A549 (cell line): ENCODE measurements at regions not wholly inside any gene's neighbourhood (a gene's known extent, or its start where the extent isn't known, plus 50 kb on each side); places are given as distances from the start of the nearest gene placed in this dataset.

Experiments used
- ATAC-seq, 2 experiments: fragments of 200-7000 bp in 1 of 2; fragments of >200 bp in 1 of 2; cut with Nextera tagmentation in 1 of 2; cut with Tn5 transposase in 1 of 2; 3 replicates each; pipeline versions ENCODE4 v1.8.0 to v1.9.1; 2018 to 2020; ENCODE audit warnings: mild to moderate bottlenecking in 1 of 2, moderate library complexity in 1 of 2
- CTCF ChIA-PET: fragments of 300-600 bp; sonication (Branson Sonifier 250); formaldehyde crosslinking; extraction: SDS; loops from one replicate; lab custom pipeline; 2021; ENCODE audit warnings: antibody characterized with exemption, inconsistent platforms; lab: Yijun Ruan, JAX
- POLR2A ChIA-PET: fragments of 350-600 bp; formaldehyde crosslinking; extraction: SDS; loops from one replicate; lab custom pipeline; 2021; ENCODE audit warnings: antibody characterized with exemption, inconsistent platforms; lab: Yijun Ruan, JAX
- DNase-seq, 2 experiments: peaks; one replicate each; pipeline versions ENCODE4 v3.0.0 to v3.0.0-alpha.2; 2011 to 2016; ENCODE audit warnings: low read depth in 1 of 2, low spot score in 1 of 2
- FAIRE-seq: peaks from 2 replicates; lab custom pipeline; 2011; peaks lifted over from hg19 to GRCh38; lab: Jason Lieb, UNC
- H3K27ac ChIP-seq, 2 experiments: fragments of >200 bp; sonication (Bioruptor Twin); formaldehyde crosslinking; 3 replicates each; pipeline ENCODE4 v1.5.1; 2016 to 2017
- H3K4me1 ChIP-seq: fragments of >200 bp; sonication (Bioruptor Twin); formaldehyde crosslinking; 3 replicates; pipeline ENCODE4 v1.6.1; 2016
- H3K4me2 ChIP-seq: fragments of >200 bp; sonication (Bioruptor Twin); formaldehyde crosslinking; 3 replicates; pipeline ENCODE4 v1.6.1; 2016
- H3K4me3 ChIP-seq: fragments of >200 bp; sonication (Bioruptor Twin); formaldehyde crosslinking; 3 replicates; pipeline ENCODE4 v1.5.1; 2016
- H3K9me3 ChIP-seq: fragments of >200 bp; sonication (Bioruptor Twin); formaldehyde crosslinking; 3 replicates; pipeline ENCODE4 v1.6.1; 2016
- CBX2 ChIP-seq: fragments of 200-600 bp; sonication (generic); IDR thresholded peaks from 2 replicates; pipeline ENCODE4 v1.6.1; 2016; ENCODE audit warnings: low read depth, mild to moderate bottlenecking, borderline replicate concordance
- CEBPB ChIP-seq, 2 experiments: fragments of >200 bp in 1 of 2; sonication (Bioruptor Twin) in 1 of 2; formaldehyde crosslinking in 1 of 2; IDR thresholded peaks; 2 replicates each; pipeline ENCODE4 v1.6.1; 2012 to 2016
- CHD2 ChIP-seq: fragments of 150-350 bp; IDR thresholded peaks from 2 replicates; pipeline ENCODE4 v1.6.1; 2014; ENCODE audit warnings: low read length; ENCODE audit not compliant: partially characterized antibody
- CHD4 ChIP-seq: fragments of 200-600 bp; sonication (generic); IDR thresholded peaks from 2 replicates; pipeline ENCODE4 v1.6.1; 2016; ENCODE audit warnings: antibody characterized with exemption, mild to moderate bottlenecking, borderline replicate concordance
- EHF ChIP-seq: fragments of 250-450 bp; sonication (Bioruptor Pico); IDR thresholded peaks from 2 replicates; pipeline ENCODE4 v1.5.0; 2020; ENCODE audit warnings: mild to moderate bottlenecking
- ESRRA ChIP-seq: fragments of 150-350 bp; IDR thresholded peaks from 2 replicates; pipeline ENCODE4 v1.6.1; 2014; ENCODE audit warnings: mild to moderate bottlenecking, low read length, borderline replicate concordance
- GATA3 ChIP-seq: IDR thresholded peaks from 2 replicates; pipeline ENCODE4 v1.6.1; 2012; ENCODE audit warnings: borderline replicate concordance
- HDAC2 ChIP-seq: fragments of 200-600 bp; sonication (generic); IDR thresholded peaks from 2 replicates; pipeline ENCODE4 v1.6.1; 2016
- JUN ChIP-seq, 2 experiments: fragments of >200 bp; sonication (Bioruptor Twin); formaldehyde crosslinking; IDR thresholded peaks; 2 replicates in 1 of 2; 3 replicates in 1 of 2; pipeline ENCODE4 v1.6.1; 2016 to 2017
- JUNB ChIP-seq: fragments of >200 bp; sonication (Bioruptor Twin); formaldehyde crosslinking; IDR thresholded peaks from 2 replicates; pipeline ENCODE4 v1.6.1; 2016
- KDM1A ChIP-seq: fragments of 200-600 bp; sonication (generic); IDR thresholded peaks from 2 replicates; pipeline ENCODE4 v1.6.1; 2016; ENCODE audit warnings: low read depth, mild to moderate bottlenecking
- MAFK ChIP-seq: fragments of 450-650 bp; IDR thresholded peaks from 2 replicates; pipeline ENCODE4 v1.6.1; 2014; ENCODE audit not compliant: partially characterized antibody
- MAZ ChIP-seq: fragments of 150-350 bp; IDR thresholded peaks from 2 replicates; pipeline ENCODE4 v1.6.1; 2014; ENCODE audit warnings: antibody characterized with exemption, low read depth, low read length, borderline replicate concordance
- MYC ChIP-seq: IDR thresholded peaks from 2 replicates; pipeline ENCODE4 v1.6.1; 2012; ENCODE audit warnings: mild to moderate bottlenecking, inconsistent platforms, low read length, improper control_type of control experiment, borderline replicate concordance
- NFE2L2 ChIP-seq: fragments of 150-350 bp; conservative IDR thresholded peaks from 2 replicates; pipeline ENCODE4 v1.6.1; 2014; ENCODE audit warnings: low read length
- PHF8 ChIP-seq: fragments of 200-600 bp; sonication (generic); IDR thresholded peaks from 2 replicates; pipeline ENCODE4 v1.6.1; 2016; ENCODE audit warnings: low read depth, mild to moderate bottlenecking, antibody characterized with exemption, moderate library complexity, borderline replicate concordance
- SREBF2 ChIP-seq: fragments of 450-650 bp; IDR thresholded peaks from 2 replicates; pipeline ENCODE4 v1.6.1; 2014; ENCODE audit warnings: mild to moderate bottlenecking, moderate library complexity
- TFCP2L1 ChIP-seq: fragments of 250-450 bp; sonication (Bioruptor Pico); IDR thresholded peaks from 2 replicates; pipeline ENCODE4 v1.5.0; 2021; ENCODE audit warnings: mild to moderate bottlenecking
- ZNF302 ChIP-seq: fragments of 250-450 bp; sonication (Bioruptor Pico); IDR thresholded peaks from 2 replicates; pipeline ENCODE4 v1.9.0; 2021; ENCODE audit warnings: inconsistent platforms, mild to moderate bottlenecking, moderate library complexity
- ZSCAN20 ChIP-seq: fragments of 250-450 bp; sonication (Bioruptor Pico); IDR thresholded peaks from 2 replicates; pipeline ENCODE4 v1.8.0; 2022; ENCODE audit warnings: mild to moderate bottlenecking, moderate library complexity
- WGBS: methylation state at CpG from one replicate; pipeline ENCODE4 v1.1.6; 2017; ENCODE audit errors: missing lambda C conversion rate; 5-methylcytosine and 5-hydroxymethylcytosine counted together
- TF ChIP-seq, protein P1 (sequence below): fragments of 200-600 bp; sonication (generic); IDR thresholded peaks from 2 replicates; pipeline ENCODE4 v1.6.1; 2016; ENCODE audit warnings: antibody characterized with exemption, mild to moderate bottlenecking, moderate library complexity
- TF ChIP-seq, protein P2 (sequence below): IDR thresholded peaks from 2 replicates; pipeline ENCODE4 v1.6.1; 2012
- TF ChIP-seq, protein P3 (sequence below): fragments of 250-450 bp; sonication (Bioruptor Pico); IDR thresholded peaks from 2 replicates; pipeline ENCODE4 v1.5.0; 2020; ENCODE audit warnings: low read depth, mild to moderate bottlenecking, moderate library complexity
- TF ChIP-seq, protein P4 (sequence below): fragments of 450-650 bp; IDR thresholded peaks from 2 replicates; pipeline ENCODE4 v1.6.1; 2014; ENCODE audit warnings: antibody characterized with exemption

DNA sequence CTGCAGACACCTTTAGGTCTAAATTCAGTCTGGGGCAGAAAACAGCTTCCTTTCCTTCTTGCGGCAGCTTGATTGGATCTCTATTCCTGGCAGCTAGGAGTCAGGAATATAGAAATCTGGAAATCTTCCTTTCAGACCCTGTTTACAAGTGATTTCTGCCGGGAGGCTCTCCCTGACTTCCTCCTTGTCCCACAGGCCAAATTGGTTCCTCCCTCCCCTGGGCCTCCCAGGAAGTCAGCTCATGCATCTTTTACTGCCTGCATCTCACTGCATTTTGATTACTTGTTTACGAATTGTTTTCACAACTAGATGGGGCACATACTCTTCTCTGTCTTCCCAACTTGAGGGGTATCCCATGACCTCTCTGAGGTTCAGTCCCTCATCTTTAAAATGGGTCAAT, 206.3 kb downstream of the MAF start:
- POLR2A ChIA-PET = no interaction called here
- Histone ChIP-seq H3K27ac (no peak overlapping the region), H3K4me1 (no peaks in the 10 kb centered on the region), H3K9me3 (no peaks in the 10 kb centered on the region)
- no peak for ATAC-seq
- TF ChIP-seq TFCP2L1 (CRISPR knock-in tag) (no peak), MAZ (no peak), CHD2 (no peak), GATA3 (no peak), SREBF2 (no peak), ESRRA (no peak), PHF8 (no peak)
- TF ChIP-seq, protein P1, sequence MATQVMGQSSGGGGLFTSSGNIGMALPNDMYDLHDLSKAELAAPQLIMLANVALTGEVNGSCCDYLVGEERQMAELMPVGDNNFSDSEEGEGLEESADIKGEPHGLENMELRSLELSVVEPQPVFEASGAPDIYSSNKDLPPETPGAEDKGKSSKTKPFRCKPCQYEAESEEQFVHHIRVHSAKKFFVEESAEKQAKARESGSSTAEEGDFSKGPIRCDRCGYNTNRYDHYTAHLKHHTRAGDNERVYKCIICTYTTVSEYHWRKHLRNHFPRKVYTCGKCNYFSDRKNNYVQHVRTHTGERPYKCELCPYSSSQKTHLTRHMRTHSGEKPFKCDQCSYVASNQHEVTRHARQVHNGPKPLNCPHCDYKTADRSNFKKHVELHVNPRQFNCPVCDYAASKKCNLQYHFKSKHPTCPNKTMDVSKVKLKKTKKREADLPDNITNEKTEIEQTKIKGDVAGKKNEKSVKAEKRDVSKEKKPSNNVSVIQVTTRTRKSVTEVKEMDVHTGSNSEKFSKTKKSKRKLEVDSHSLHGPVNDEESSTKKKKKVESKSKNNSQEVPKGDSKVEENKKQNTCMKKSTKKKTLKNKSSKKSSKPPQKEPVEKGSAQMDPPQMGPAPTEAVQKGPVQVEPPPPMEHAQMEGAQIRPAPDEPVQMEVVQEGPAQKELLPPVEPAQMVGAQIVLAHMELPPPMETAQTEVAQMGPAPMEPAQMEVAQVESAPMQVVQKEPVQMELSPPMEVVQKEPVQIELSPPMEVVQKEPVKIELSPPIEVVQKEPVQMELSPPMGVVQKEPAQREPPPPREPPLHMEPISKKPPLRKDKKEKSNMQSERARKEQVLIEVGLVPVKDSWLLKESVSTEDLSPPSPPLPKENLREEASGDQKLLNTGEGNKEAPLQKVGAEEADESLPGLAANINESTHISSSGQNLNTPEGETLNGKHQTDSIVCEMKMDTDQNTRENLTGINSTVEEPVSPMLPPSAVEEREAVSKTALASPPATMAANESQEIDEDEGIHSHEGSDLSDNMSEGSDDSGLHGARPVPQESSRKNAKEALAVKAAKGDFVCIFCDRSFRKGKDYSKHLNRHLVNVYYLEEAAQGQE = no peak
- TF ChIP-seq, all 56 proteins: peak for 0
- Histone ChIP-seq H3K4me3 (no peak overlapping the region), H3K4me2 (no peak overlapping the region)
- CTCF ChIA-PET = interaction anchor here (1.7 kb wide), 1 partner anchor 94 kb away, joined by 3 read pairs; no protein-coding TSS in a partner anchor
- FAIRE-seq (no peak), DNase-seq (no peak)
- 37% methylated on average over 3 of the region's 3 CpGs for WGBS

DNA sequence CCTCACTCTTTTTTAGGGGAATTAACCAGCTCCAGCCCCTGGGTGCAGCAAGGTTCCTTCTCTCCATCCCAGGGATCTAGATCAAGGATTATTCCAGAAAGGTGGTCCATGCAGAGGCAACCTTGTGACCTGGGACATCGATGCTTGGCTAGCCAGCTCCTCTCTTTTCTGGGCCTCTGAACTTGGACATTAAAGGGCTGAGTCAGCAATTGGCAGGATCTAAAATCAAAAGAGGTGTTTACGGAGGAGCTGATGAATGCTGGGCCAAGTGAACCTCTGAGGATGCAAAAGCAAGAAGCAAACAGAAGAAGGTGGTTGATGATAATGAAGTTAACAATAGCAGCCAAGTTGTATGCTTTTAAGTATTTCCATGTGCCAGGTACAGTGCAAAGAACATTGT, 207.0 kb downstream of the MAF start:
- DNase-seq (no peak), ATAC-seq (no peak), FAIRE-seq (no peak)
- no peak overlapping the region for H3K27ac ChIP-seq
- TF ChIP-seq MAFK (peak; percentile 91), CBX2 (no peak), EHF (CRISPR knock-in tag) (no peak), CHD4 (no peak), CEBPB (IDR thresholded peaks at IDR 0.05) (no peak), NFE2L2 (no peak)
- no peaks in the 10 kb centered on the region for H3K9me3 ChIP-seq
- H3K4me2 ChIP-seq = no peak overlapping the region
- POLR2A ChIA-PET = no interaction called here
- no peaks in the 10 kb centered on the region for H3K4me1 ChIP-seq
- CTCF ChIA-PET = interaction anchor here (1.7 kb wide), 1 partner anchor 95 kb away, joined by 3 read pairs; no protein-coding TSS in a partner anchor
- H3K4me3 ChIP-seq = no peak overlapping the region
- WGBS = 33% methylated on average over 2 of the region's 2 CpGs

DNA sequence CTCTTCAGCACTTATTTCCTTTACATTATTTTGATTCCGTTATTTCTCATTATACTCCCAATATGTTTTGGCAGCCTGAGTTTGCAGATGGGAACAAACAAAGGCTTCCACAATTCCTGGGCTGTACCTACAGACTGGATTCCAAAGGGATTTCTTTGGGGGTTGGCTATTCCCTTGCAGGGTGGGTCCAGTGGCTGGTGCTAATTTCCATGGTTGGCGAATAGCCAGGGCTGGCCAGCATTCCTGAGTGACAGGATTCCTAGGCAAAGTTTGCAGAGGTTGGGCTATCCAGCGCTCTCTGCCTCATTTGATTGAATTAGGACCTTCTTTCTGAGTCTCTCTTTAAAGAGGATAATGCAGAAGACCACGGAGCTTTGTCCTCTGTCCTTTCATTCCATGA, 207.4 kb downstream of the MAF start:
- Histone ChIP-seq H3K9me3 (no peaks in the 10 kb centered on the region), H3K4me2 (no peak overlapping the region), H3K27ac (no peak overlapping the region), H3K4me3 (no peak overlapping the region), H3K4me1 (no peaks in the 10 kb centered on the region)
- WGBS = 13% methylated on average over 4 of the region's 4 CpGs
- no peak for TF ChIP-seq KDM1A
- TF ChIP-seq JUN (IDR thresholded peaks at IDR 0.05) = no peak
- no peak for TF ChIP-seq MYC
- TF ChIP-seq HDAC2 = no peak
- TF ChIP-seq ZNF302 (CRISPR knock-in tag) = no peak
- TF ChIP-seq ZSCAN20 (CRISPR knock-in tag) = no peak
- TF ChIP-seq CHD2 = no peak
- TF ChIP-seq JUNB = no peak
- TF ChIP-seq, protein P2, sequence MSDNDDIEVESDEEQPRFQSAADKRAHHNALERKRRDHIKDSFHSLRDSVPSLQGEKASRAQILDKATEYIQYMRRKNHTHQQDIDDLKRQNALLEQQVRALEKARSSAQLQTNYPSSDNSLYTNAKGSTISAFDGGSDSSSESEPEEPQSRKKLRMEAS = no peak
- TF ChIP-seq, protein P3, sequence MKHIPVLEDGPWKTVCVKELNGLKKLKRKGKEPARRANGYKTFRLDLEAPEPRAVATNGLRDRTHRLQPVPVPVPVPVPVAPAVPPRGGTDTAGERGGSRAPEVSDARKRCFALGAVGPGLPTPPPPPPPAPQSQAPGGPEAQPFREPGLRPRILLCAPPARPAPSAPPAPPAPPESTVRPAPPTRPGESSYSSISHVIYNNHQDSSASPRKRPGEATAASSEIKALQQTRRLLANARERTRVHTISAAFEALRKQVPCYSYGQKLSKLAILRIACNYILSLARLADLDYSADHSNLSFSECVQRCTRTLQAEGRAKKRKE (CRISPR knock-in tag) = no peak
- TF ChIP-seq, protein P4, sequence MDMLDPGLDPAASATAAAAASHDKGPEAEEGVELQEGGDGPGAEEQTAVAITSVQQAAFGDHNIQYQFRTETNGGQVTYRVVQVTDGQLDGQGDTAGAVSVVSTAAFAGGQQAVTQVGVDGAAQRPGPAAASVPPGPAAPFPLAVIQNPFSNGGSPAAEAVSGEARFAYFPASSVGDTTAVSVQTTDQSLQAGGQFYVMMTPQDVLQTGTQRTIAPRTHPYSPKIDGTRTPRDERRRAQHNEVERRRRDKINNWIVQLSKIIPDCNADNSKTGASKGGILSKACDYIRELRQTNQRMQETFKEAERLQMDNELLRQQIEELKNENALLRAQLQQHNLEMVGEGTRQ = no peak
- POLR2A ChIA-PET = no interaction called here
- DNase-seq (no peak), ATAC-seq (no peak), FAIRE-seq (no peak)
- CTCF ChIA-PET = interaction anchor here (1.7 kb wide), 1 partner anchor 95 kb away, joined by 3 read pairs; no protein-coding TSS in a partner anchor
